H9 (cell line): ENCODE measurements at regions not wholly inside any gene's neighbourhood (a gene's known extent, or its start where the extent isn't known, plus 50 kb on each side); places are given as distances from the start of the nearest gene placed in this dataset.

Experiments
- DNase-seq: peaks from one replicate; pipeline ENCODE4 v3.0.0-alpha.2; 2017
- H2AFZ ChIP-seq: one replicate; pipeline ENCODE4 v1.6.1; 2013; ENCODE audit warnings: mild to moderate bottlenecking, low read length, control low read depth, moderate library complexity
- H2AK5ac ChIP-seq: 2 replicates; pipeline ENCODE4 v1.6.1; 2013; ENCODE audit warnings: low read length, control low read depth, mixed read lengths; ENCODE audit not compliant: insufficient read length
- H2BK120ac ChIP-seq: one replicate; pipeline ENCODE4 v1.6.1; 2013; ENCODE audit warnings: low read depth, mild to moderate bottlenecking, low read length, control low read depth, inconsistent platforms; ENCODE audit not compliant: poor library complexity, severe bottlenecking
- H2BK12ac ChIP-seq: 2 replicates; pipeline ENCODE4 v1.6.1; 2013; ENCODE audit warnings: low read length, control low read depth, mixed read lengths, low read depth; ENCODE audit not compliant: insufficient read length
- H2BK15ac ChIP-seq: 2 replicates; pipeline ENCODE4 v1.6.1; 2013; ENCODE audit warnings: low read depth, low read length, control low read depth
- H2BK20ac ChIP-seq: one replicate; pipeline ENCODE4 v1.6.1; 2013; ENCODE audit warnings: low read depth, mild to moderate bottlenecking, low read length, control low read depth, inconsistent platforms; ENCODE audit not compliant: poor library complexity, severe bottlenecking
- H2BK5ac ChIP-seq: 2 replicates; pipeline ENCODE4 v1.6.1; 2013; ENCODE audit warnings: low read length, control low read depth, mixed read lengths; ENCODE audit not compliant: insufficient read length
- H3K14ac ChIP-seq: 2 replicates; pipeline ENCODE4 v1.6.1; 2013; ENCODE audit warnings: low read length, control low read depth; ENCODE audit not compliant: insufficient read depth
- H3K18ac ChIP-seq: 2 replicates; pipeline ENCODE4 v1.6.1; 2013; ENCODE audit warnings: low read depth, mild to moderate bottlenecking, mixed read lengths, low read length, control low read depth; ENCODE audit not compliant: insufficient read length
- H3K23ac ChIP-seq: 2 replicates; pipeline ENCODE4 v1.6.1; 2013; ENCODE audit warnings: low read length, control low read depth, mixed read lengths, low read depth; ENCODE audit not compliant: insufficient read length
- H3K23me2 ChIP-seq: 2 replicates; pipeline ENCODE4 v1.6.1; 2013; ENCODE audit warnings: low read depth, mild to moderate bottlenecking, mixed read lengths, low read length, control low read depth; ENCODE audit not compliant: insufficient read length, poor library complexity, severe bottlenecking
- H3K27ac ChIP-seq: 2 replicates; pipeline ENCODE4 v1.5.1; 2013; ENCODE audit warnings: low read length, control low read depth, mixed read lengths, low read depth; ENCODE audit not compliant: insufficient read length
- H3K27me3 ChIP-seq: 2 replicates; pipeline ENCODE4 v1.6.1; 2013; ENCODE audit warnings: low read length, control low read depth, inconsistent platforms; ENCODE audit not compliant: insufficient read depth
- H3K4ac ChIP-seq: 2 replicates; pipeline ENCODE4 v1.6.1; 2013; ENCODE audit warnings: low read depth, mild to moderate bottlenecking, control low read depth, inconsistent platforms, low read length, moderate library complexity
- H3K4me1 ChIP-seq: 2 replicates; pipeline ENCODE4 v1.6.1; 2013; ENCODE audit warnings: low read length, control low read depth, inconsistent platforms; ENCODE audit not compliant: insufficient read depth
- H3K4me2 ChIP-seq: 2 replicates; pipeline ENCODE4 v1.6.1; 2013; ENCODE audit warnings: low read length, control low read depth, mixed read lengths; ENCODE audit not compliant: insufficient read length, insufficient read depth
- H3K56ac ChIP-seq: 2 replicates; pipeline ENCODE4 v1.6.1; 2013; ENCODE audit warnings: low read depth, mild to moderate bottlenecking, mixed read lengths, low read length, control low read depth; ENCODE audit not compliant: insufficient read length
- H3K79me1 ChIP-seq: 2 replicates; pipeline ENCODE4 v1.6.1; 2013; ENCODE audit warnings: low read depth, mild to moderate bottlenecking, moderate library complexity, low read length, control low read depth, inconsistent platforms; ENCODE audit not compliant: insufficient read depth, poor library complexity, severe bottlenecking
- H3K79me2 ChIP-seq: 2 replicates; pipeline ENCODE4 v1.6.1; 2013; ENCODE audit warnings: low read length, control low read depth, inconsistent platforms; ENCODE audit not compliant: insufficient read depth
- H3K9ac ChIP-seq: 2 replicates; pipeline ENCODE4 v1.6.1; 2013; ENCODE audit warnings: low read length, control low read depth, mixed read lengths; ENCODE audit not compliant: insufficient read length; ENCODE audit errors: extremely low read depth
- H3K9me3 ChIP-seq: one replicate; pipeline ENCODE4 v1.6.1; 2013; ENCODE audit warnings: low read depth, low read length, inconsistent platforms; ENCODE audit not compliant: control insufficient read depth
- H3T11ph ChIP-seq: one replicate; pipeline ENCODE4 v1.6.1; 2013; ENCODE audit warnings: mild to moderate bottlenecking, low read length, control low read depth, inconsistent platforms
- H4K20me1 ChIP-seq: one replicate; pipeline ENCODE4 v1.6.1; 2013; ENCODE audit not compliant: control insufficient read depth, insufficient read length, insufficient read depth
- H4K5ac ChIP-seq: 2 replicates; pipeline ENCODE4 v1.6.1; 2013; ENCODE audit warnings: low read depth, mild to moderate bottlenecking, mixed read lengths, low read length, control low read depth; ENCODE audit not compliant: insufficient read length
- H4K8ac ChIP-seq: replicated peaks from 2 replicates; pipeline ENCODE4 v1.6.1; 2013; ENCODE audit warnings: low read length, control low read depth, mixed read lengths, low read depth; ENCODE audit not compliant: insufficient read length
- H4K91ac ChIP-seq: 2 replicates; pipeline ENCODE4 v1.6.1; 2013; ENCODE audit warnings: low read depth, mild to moderate bottlenecking, moderate library complexity, mixed read lengths, low read length, control low read depth; ENCODE audit not compliant: insufficient read length
- H3K27ac Mint-ChIP-seq, 3 experiments: 2 replicates in 2 of 3; 3 replicates in 1 of 3; pipeline ENCODE4 v1.8.0; 2020 to 2021; ENCODE audit warnings: mixed read lengths in 3 of 3, mild to moderate bottlenecking in 1 of 3, moderate library complexity in 1 of 3
- H3K27me3 Mint-ChIP-seq: 2 replicates; pipeline ENCODE4 v1.8.0; 2021; ENCODE audit warnings: low read depth, mild to moderate bottlenecking, moderate library complexity, mixed read lengths
- H3K36me3 Mint-ChIP-seq, 3 experiments: 2 replicates in 2 of 3; 3 replicates in 1 of 3; pipeline ENCODE4 v1.8.0; 2020 to 2021; ENCODE audit warnings: low read depth in 3 of 3, mixed read lengths in 3 of 3; ENCODE audit not compliant: insufficient read depth in 1 of 3
- H3K4me1 Mint-ChIP-seq, 2 experiments: 2 replicates each; pipeline ENCODE4 v1.8.0; 2020; ENCODE audit warnings: mixed read lengths in 2 of 2
- H3K4me3 Mint-ChIP-seq, 2 experiments: 2 replicates in 1 of 2; 3 replicates in 1 of 2; pipeline ENCODE4 v1.8.0; 2020 to 2021; ENCODE audit warnings: mild to moderate bottlenecking in 2 of 2, mixed read lengths in 2 of 2, moderate library complexity in 1 of 2
- H3K9me3 Mint-ChIP-seq, 2 experiments: 2 replicates in 1 of 2; 3 replicates in 1 of 2; pipeline ENCODE4 v1.8.0; 2020; ENCODE audit warnings: mild to moderate bottlenecking in 2 of 2, mixed read lengths in 2 of 2, moderate library complexity in 1 of 2
- CTCF ChIP-seq: fragments of 200-600 bp; sonication (generic); conservative IDR thresholded peaks from 3 replicates; pipeline ENCODE4 v1.8.0; 2021; ENCODE audit warnings: antibody characterized with exemption, mild to moderate bottlenecking
- WGBS: extraction: QIAGEN DNeasy Blood & Tissue Kit; methylation state at CpG from one replicate; pipeline ENCODE4 v1.1.7; 2013; ENCODE audit warnings: missing lambda C conversion rate, low lambda C conversion rate, mixed read lengths; ENCODE audit not compliant: insufficient read length; ENCODE audit errors: extremely low coverage; 5-methylcytosine and 5-hydroxymethylcytosine counted together

- Histone ChIP-seq H3K56ac (no peak overlapping the region), H4K5ac (no peak overlapping the region), H4K8ac (no peak overlapping the region), H2BK120ac (no peak overlapping the region), H3K9ac (no peak overlapping the region), H3K27me3 (no peaks in the 10 kb centered on the region), H4K91ac (no peak overlapping the region), H3K4me1 (no peaks in the 10 kb centered on the region), H2BK15ac (no peak overlapping the region), H3K79me2 (no peaks in the 10 kb centered on the region), H3K4ac (no peak overlapping the region), H3K14ac (no peak overlapping the region), H3T11ph (no peak overlapping the region), H3K23ac (no peak overlapping the region), H2AK5ac (no peak overlapping the region), H2BK12ac (no peak overlapping the region), H2BK20ac (no peak overlapping the region), H2AFZ (no peak overlapping the region), H3K27ac (no peak overlapping the region), H3K79me1 (no peaks in the 10 kb centered on the region), H2BK5ac (no peak overlapping the region), H3K23me2 (no peaks in the 10 kb centered on the region), H3K4me2 (no peak overlapping the region), H3K9me3 (no peaks in the 10 kb centered on the region), H4K20me1 (no peaks in the 10 kb centered on the region), H3K18ac (no peak overlapping the region)
- Mint-ChIP-seq H3K4me1 (no peaks in the 10 kb centered on the region), H3K9me3 (no peaks in the 10 kb centered on the region; a peak in 2 of 5 replicates), H3K27ac (no peak overlapping the region), H3K4me3 (no peak overlapping the region), H3K27me3 (no peaks in the 10 kb centered on the region), H3K36me3 (no peaks in the 10 kb centered on the region; a peak in 1 of 7 replicates)
- no peak for TF ChIP-seq CTCF
- no peak for DNase-seq
- no CpG with 5 or more reads among the region's 4 CpGs for WGBS
These were observed 1042.7 kb downstream of the MCTP2 start for GRCh38 chr15:95274101-95274500.
